GM10248 (cell line): ENCODE measurements at regions not wholly inside any gene's neighbourhood (a gene's known extent, or its start where the extent isn't known, plus 50 kb on each side); places are given as distances from the start of the nearest gene placed in this dataset.

Experiments
- CTCF ChIA-PET: fragments of 300-600 bp; sonication (Branson Sonifier 250); formaldehyde crosslinking; extraction: SDS; loops from one replicate; lab custom pipeline; 2021; ENCODE audit warnings: antibody characterized with exemption; lab: Yijun Ruan, JAX
- POLR2A ChIA-PET: fragments of 350-650 bp; sonication (Branson Sonifier 250); formaldehyde crosslinking; extraction: SDS; loops from one replicate; lab custom pipeline; 2020; ENCODE audit warnings: antibody characterized with exemption; lab: Yijun Ruan, JAX
- DNase-seq: peaks from one replicate; pipeline ENCODE4 v3.0.0; 2012; ENCODE audit errors: extremely low spot score
- CTCF ChIP-seq: IDR thresholded peaks from 2 replicates; pipeline ENCODE4 v1.5.1; 2012; ENCODE audit warnings: mild to moderate bottlenecking, low read depth; ENCODE audit errors: extremely low read depth, missing control alignments, control extremely low read depth

GRCh38 chr2:21866316-21866715, 742.5 kb downstream of the TDRD15 start:
- TF ChIP-seq CTCF, result no peak
- no peak for DNase-seq
- ChIA-PET CTCF (no interaction called here), POLR2A (no interaction called here)

- DNase-seq, result no peak
- POLR2A ChIA-PET, result no interaction called here
- no peak for TF ChIP-seq CTCF
- CTCF ChIA-PET, result interaction anchor here (2.0 kb wide), 1 partner anchor 11 kb away, joined by 5 read pairs; no protein-coding TSS in a partner anchor
Measured at GRCh38 chr2:21887881-21888280, 764.1 kb downstream of the TDRD15 start.

GRCh38 chr2:21890041-21890440, 766.3 kb downstream of the TDRD15 start:
- POLR2A ChIA-PET, result no interaction called here

GRCh38 chr2:21890716-21891115, 766.9 kb downstream of the TDRD15 start:
- ChIA-PET POLR2A (no interaction called here), CTCF (interaction anchor here (1.1 kb wide), 1 partner anchor 23 kb away, joined by 4 read pairs; no protein-coding TSS in a partner anchor)
- DNase-seq, result no peak
- no peak for TF ChIP-seq CTCF

More at GRCh38 chr2:21890041-21890440, 766.3 kb downstream of the TDRD15 start:
- no peak for TF ChIP-seq CTCF
- no peak for DNase-seq
- CTCF ChIA-PET, result interaction anchor here (1.1 kb wide), 1 partner anchor 24 kb away, joined by 4 read pairs; no protein-coding TSS in a partner anchor

- DNase-seq, result no peak
- no peak for TF ChIP-seq CTCF
- ChIA-PET POLR2A (no interaction called here), CTCF (no interaction called here)
Measured at GRCh38 chr2:21891191-21891590, 767.4 kb downstream of the TDRD15 start.

GRCh38 chr2:21892140-21892539, 768.4 kb downstream of the TDRD15 start:
- no peak for TF ChIP-seq CTCF
- POLR2A ChIA-PET, result no interaction called here
- CTCF ChIA-PET, result no interaction called here
- no peak for DNase-seq
